T-cell (primary cell): ENCODE measurements at regions not wholly inside any gene's neighbourhood (a gene's known extent, or its start where the extent isn't known, plus 50 kb on each side); places are given as distances from the start of the nearest gene placed in this dataset.

Source experiments
- ATAC-seq, 4 experiments: fragments of 200-7000 bp in 3 of 4; fragments of 150-1000 bp in 1 of 4; cut with Tn5 transposase; replicated peaks in 1 of 4; 1 replicate in 3 of 4; 2 replicates in 1 of 4; pipeline ENCODE4 v1.10.0; 2021; ENCODE audit warnings: moderate library complexity in 3 of 4, mild to moderate bottlenecking in 2 of 4, moderate number of reproducible peaks in 1 of 4
- CTCF ChIA-PET, 2 donors: fragments of 300-600 bp; sonication (Branson Sonifier 250); formaldehyde crosslinking; loops; one replicate each; lab custom pipeline; 2022; ENCODE audit warnings: antibody characterized with exemption in 2 of 2; lab: Charles Lee
- POLR2A ChIA-PET, 2 donors: fragments of 300-600 bp; sonication (Branson Sonifier 250); formaldehyde crosslinking; loops; one replicate each; lab custom pipeline; 2022; ENCODE audit warnings: antibody characterized with exemption in 2 of 2; lab: Charles Lee
- DNase-seq, 35 experiments: peaks; one replicate each; pipeline versions ENCODE4 v3.0.0 to v3.0.0-alpha.2; 2013 to 2023
- H3K27ac ChIP-seq: one replicate; pipeline ENCODE4 v1.5.1; 2013; ENCODE audit warnings: low read length
- H3K27me3 ChIP-seq, 2 experiments: replicated peaks in 1 of 2; 1 replicate in 1 of 2; 2 replicates in 1 of 2; pipeline versions ENCODE4 v1.6.1 to v1.7.0; 2013; ENCODE audit warnings: low read length in 1 of 2, mixed read lengths in 1 of 2; ENCODE audit not compliant: control insufficient read depth in 2 of 2, insufficient read depth in 2 of 2; ENCODE audit errors: extremely low read depth in 1 of 2
- H3K36me3 ChIP-seq, 2 donors: 1 replicate in 1 of 2; 2 replicates in 1 of 2; pipeline versions ENCODE4 v1.6.1 to v1.7.0; 2013; ENCODE audit warnings: low read length in 1 of 2; ENCODE audit not compliant: control insufficient read depth in 2 of 2, insufficient read depth in 1 of 2; ENCODE audit errors: extremely low read depth in 1 of 2
- H3K4me1 ChIP-seq, 2 experiments: 1 replicate in 1 of 2; 2 replicates in 1 of 2; pipeline versions ENCODE4 v1.6.1 to v1.7.0; 2013; ENCODE audit warnings: low read length in 2 of 2, mixed read lengths in 1 of 2; ENCODE audit not compliant: insufficient read depth in 2 of 2, control insufficient read depth in 1 of 2; ENCODE audit errors: extremely low read depth in 1 of 2
- H3K4me3 ChIP-seq, 2 donors: 1 replicate in 1 of 2; 2 replicates in 1 of 2; pipeline versions ENCODE4 v1.5.1 to v1.7.0; 2013; ENCODE audit warnings: mild to moderate bottlenecking in 2 of 2, low read length in 1 of 2, moderate library complexity in 1 of 2; ENCODE audit not compliant: control insufficient read depth in 1 of 2; ENCODE audit errors: extremely low read depth in 1 of 2
- H3K9me3 ChIP-seq: 2 replicates; pipeline ENCODE4 v1.7.0; 2013
- H3K27ac Mint-ChIP-seq, 2 donors: one replicate each; pipeline ENCODE4 v1.8.0; 2020 to 2021; ENCODE audit warnings: mild to moderate bottlenecking in 2 of 2, mixed read lengths in 2 of 2
- H3K27me3 Mint-ChIP-seq, 2 donors: one replicate each; pipeline ENCODE4 v1.8.0; 2021 to 2022; ENCODE audit warnings: mixed read lengths in 2 of 2
- H3K36me3 Mint-ChIP-seq: one replicate; pipeline ENCODE4 v1.8.0; 2021; ENCODE audit warnings: mixed read lengths
- H3K4me1 Mint-ChIP-seq, 3 donors: one replicate each; pipeline ENCODE4 v1.8.0; 2020 to 2022; ENCODE audit warnings: mixed read lengths in 3 of 3, mild to moderate bottlenecking in 1 of 3
- H3K4me3 Mint-ChIP-seq, 3 donors: one replicate each; pipeline ENCODE4 v1.8.0; 2020 to 2022; ENCODE audit warnings: mild to moderate bottlenecking in 3 of 3, mixed read lengths in 3 of 3, moderate library complexity in 3 of 3
- H3K9me3 Mint-ChIP-seq, 3 donors: one replicate each; pipeline ENCODE4 v1.8.0; 2020 to 2022; ENCODE audit warnings: mixed read lengths in 3 of 3
- WGBS: methylation state at CpG from one replicate; pipeline ENCODE4 v1.1.5; 2013; ENCODE audit warnings: missing lambda C conversion rate; ENCODE audit not compliant: insufficient coverage; 5-methylcytosine and 5-hydroxymethylcytosine counted together

DNA sequence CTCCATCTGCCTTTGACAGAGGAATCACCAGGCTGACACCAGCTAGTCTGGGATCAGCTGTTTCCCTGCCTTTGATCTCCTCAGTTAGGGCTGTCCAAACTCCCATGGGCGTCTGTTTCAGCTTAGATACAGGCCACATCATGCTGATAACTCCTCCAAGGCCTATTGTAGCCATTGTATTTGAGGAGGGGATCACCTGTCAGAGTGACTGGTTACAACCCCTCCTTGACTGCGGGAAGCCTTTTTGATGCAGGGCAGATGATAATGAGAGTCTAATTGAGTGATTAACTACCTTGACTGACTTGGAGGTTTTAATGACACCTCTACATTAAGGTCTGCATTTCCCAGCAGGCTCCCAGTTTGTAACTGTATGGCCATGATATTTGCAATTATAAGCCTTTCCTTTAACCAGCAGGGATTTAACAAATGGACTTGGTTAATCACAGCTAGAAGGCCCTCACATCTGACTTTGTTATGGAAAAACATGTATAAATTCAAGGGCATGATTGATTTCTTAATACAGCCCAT lies 863.5 kb downstream of the KCNJ2 start:
- ChIA-PET POLR2A (no interaction called here), CTCF (no interaction called here)
- Histone ChIP-seq H3K27me3 (no peaks in the 10 kb centered on the region), H3K36me3 (no peaks in the 10 kb centered on the region), H3K4me3 (no peak overlapping the region), H3K4me1 (no peaks in the 10 kb centered on the region), H3K9me3 (no peaks in the 10 kb centered on the region), H3K27ac (no peak overlapping the region)
- no peaks in the 10 kb centered on the region for H3K4me1 Mint-ChIP-seq
- no peaks in the 10 kb centered on the region for H3K27me3 Mint-ChIP-seq
- H3K27ac Mint-ChIP-seq = no peak overlapping the region
- no CpG with 5 or more reads among the region's 2 CpGs for WGBS
- no peaks in the 10 kb centered on the region for H3K36me3 Mint-ChIP-seq
- ATAC-seq (no peak), DNase-seq (no peak)
- no peak overlapping the region for H3K4me3 Mint-ChIP-seq
- H3K9me3 Mint-ChIP-seq = peaks cover 4 to 10% (median 4%) of the 10 kb centered on the region in 3 donors

DNA sequence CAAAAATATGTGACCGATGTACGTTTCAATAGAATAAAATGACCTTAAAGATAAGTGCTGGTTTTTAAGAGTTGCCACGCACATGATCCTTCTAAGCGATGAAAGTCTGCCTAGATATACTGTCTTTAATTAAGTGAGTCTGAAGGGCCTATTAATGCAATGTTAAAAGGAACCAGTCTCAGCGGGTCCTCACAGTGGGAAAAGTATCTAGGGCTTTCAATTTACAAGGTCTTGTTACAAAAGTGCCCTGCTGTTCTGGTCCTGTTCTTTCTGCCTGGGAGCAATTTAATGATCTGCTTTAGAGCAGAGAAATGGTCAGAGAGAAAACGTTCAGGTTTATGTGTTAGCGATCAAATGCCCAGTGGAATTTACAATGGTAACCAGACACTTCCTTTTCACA lies 864.0 kb downstream of the KCNJ2 start:
- no peaks in the 10 kb centered on the region for H3K36me3 ChIP-seq
- H3K9me3 ChIP-seq = peaks cover 2% of the 10 kb centered on the region
- Mint-ChIP-seq H3K4me3 (no peak overlapping the region), H3K27me3 (no peaks in the 10 kb centered on the region), H3K36me3 (no peaks in the 10 kb centered on the region), H3K9me3 (peaks cover 4 to 10% (median 4%) of the 10 kb centered on the region in 3 donors), H3K27ac (no peak overlapping the region), H3K4me1 (no peaks in the 10 kb centered on the region)
- no peaks in the 10 kb centered on the region for H3K4me1 ChIP-seq
- DNase-seq (no peak), ATAC-seq (no peak)
- ChIA-PET CTCF (no interaction called here), POLR2A (no interaction called here)
- no peak overlapping the region for H3K4me3 ChIP-seq
- no CpG with 5 or more reads among the region's 7 CpGs for WGBS
- H3K27ac ChIP-seq = no peak overlapping the region
- H3K27me3 ChIP-seq = no peaks in the 10 kb centered on the region

DNA sequence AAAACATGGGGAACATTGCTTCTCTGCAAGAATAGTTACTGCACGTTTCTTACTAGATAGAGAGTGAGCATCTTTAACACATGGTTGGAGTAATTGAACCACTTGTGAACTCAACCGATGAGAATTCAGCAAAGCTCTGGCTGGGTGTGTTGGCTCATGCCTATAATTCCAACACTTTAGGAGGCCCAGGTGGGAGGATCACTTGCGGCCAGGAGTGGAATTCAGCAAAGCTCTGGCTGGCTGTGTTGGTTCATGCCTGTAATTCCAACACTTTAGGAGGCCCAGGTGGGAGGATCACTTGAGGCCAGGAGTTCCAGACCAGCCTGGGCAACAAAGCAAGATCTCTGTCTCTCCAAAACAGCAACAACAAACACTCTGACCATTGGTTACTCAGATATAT lies 865.9 kb downstream of the KCNJ2 start:
- Mint-ChIP-seq H3K4me3 (no peak overlapping the region), H3K9me3 (peaks cover 4 to 13% (median 4%) of the 10 kb centered on the region in 3 donors), H3K4me1 (no peaks in the 10 kb centered on the region), H3K27ac (no peak overlapping the region), H3K36me3 (no peaks in the 10 kb centered on the region), H3K27me3 (no peaks in the 10 kb centered on the region)
- POLR2A ChIA-PET = no interaction called here
- H3K4me3 ChIP-seq = no peak overlapping the region
- H3K27ac ChIP-seq = no peak overlapping the region
- no peaks in the 10 kb centered on the region for H3K4me1 ChIP-seq
- CTCF ChIA-PET = no interaction called here
- ATAC-seq (no peak), DNase-seq (no peak)
- H3K36me3 ChIP-seq = no peaks in the 10 kb centered on the region
- H3K27me3 ChIP-seq = no peaks in the 10 kb centered on the region
- H3K9me3 ChIP-seq = peaks cover 2% of the 10 kb centered on the region
- 92% methylated on average over 2 of the region's 3 CpGs for WGBS

DNA sequence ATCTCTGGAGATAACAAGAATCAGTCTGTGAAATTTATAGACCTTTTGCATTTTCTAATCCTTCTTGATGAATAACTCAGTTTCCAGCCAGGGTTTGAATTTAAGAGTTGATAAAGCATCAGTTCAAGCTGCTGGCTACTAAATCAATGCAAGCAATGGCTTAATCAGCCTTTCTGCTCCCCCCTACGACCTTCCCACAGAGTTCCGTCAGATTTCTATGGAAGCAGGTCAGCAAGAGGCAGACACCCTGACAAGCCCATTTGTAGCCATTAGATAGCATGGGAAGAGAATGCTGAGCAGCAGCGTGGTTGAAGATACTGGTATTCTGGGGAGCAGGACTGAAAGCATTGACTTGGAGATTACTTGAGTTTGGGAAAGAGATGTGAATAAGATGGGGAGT lies 868.1 kb downstream of the KCNJ2 start:
- H3K27me3 ChIP-seq = no peaks in the 10 kb centered on the region
- H3K4me1 ChIP-seq = no peaks in the 10 kb centered on the region
- H3K9me3 ChIP-seq = peaks cover 2% of the 10 kb centered on the region
- H3K36me3 Mint-ChIP-seq = no peaks in the 10 kb centered on the region
- H3K27ac Mint-ChIP-seq = no peak overlapping the region
- H3K4me3 Mint-ChIP-seq = no peak overlapping the region
- no peaks in the 10 kb centered on the region for H3K4me1 Mint-ChIP-seq
- no peak overlapping the region for H3K4me3 ChIP-seq
- ATAC-seq = no peak
- POLR2A ChIA-PET = no interaction called here
- peaks cover 0 to 8% (median 4%) of the 10 kb centered on the region in 3 donors for H3K9me3 Mint-ChIP-seq
- H3K36me3 ChIP-seq = no peaks in the 10 kb centered on the region
- WGBS = 77% methylated on average over 1 of the region's 3 CpGs
- no peaks in the 10 kb centered on the region for H3K27me3 Mint-ChIP-seq
- CTCF ChIA-PET = no interaction called here
- no peak for DNase-seq
- no peak overlapping the region for H3K27ac ChIP-seq

DNA sequence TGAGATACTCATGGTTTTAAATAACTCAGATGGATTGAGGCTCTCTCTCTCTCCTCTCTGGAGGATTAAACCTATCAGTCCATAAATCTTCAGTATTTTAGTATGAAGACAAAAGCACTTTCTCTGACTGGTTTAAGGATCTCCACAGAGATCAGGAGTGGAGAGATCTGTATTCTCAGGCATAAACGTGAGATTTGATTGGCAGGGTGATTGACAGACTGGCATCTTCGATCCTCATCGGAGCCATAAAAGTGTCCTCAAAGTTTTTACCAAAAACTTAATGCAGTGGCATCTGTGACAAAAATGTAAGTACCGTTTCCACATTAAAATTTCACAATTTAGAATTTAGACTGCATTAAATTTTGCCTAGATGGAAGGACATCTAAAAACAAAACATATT lies 870.1 kb downstream of the KCNJ2 start:
- ChIA-PET POLR2A (no interaction called here), CTCF (no interaction called here)
- no peak overlapping the region for H3K27ac ChIP-seq
- H3K27me3 ChIP-seq = no peaks in the 10 kb centered on the region
- no peaks in the 10 kb centered on the region for H3K4me1 ChIP-seq
- H3K4me3 Mint-ChIP-seq = no peak overlapping the region
- H3K27me3 Mint-ChIP-seq = no peaks in the 10 kb centered on the region
- DNase-seq (no peak), ATAC-seq (no peak)
- no peak overlapping the region for H3K4me3 ChIP-seq
- H3K9me3 ChIP-seq = peaks cover 2% of the 10 kb centered on the region
- H3K9me3 Mint-ChIP-seq = peaks cover under 1 to 4% (median 4%) of the 10 kb centered on the region in 3 donors
- no peak overlapping the region for H3K27ac Mint-ChIP-seq
- no peaks in the 10 kb centered on the region for H3K36me3 ChIP-seq
- WGBS = 33% methylated on average over 1 of the region's 4 CpGs
- no peaks in the 10 kb centered on the region for H3K36me3 Mint-ChIP-seq
- no peaks in the 10 kb centered on the region for H3K4me1 Mint-ChIP-seq

DNA sequence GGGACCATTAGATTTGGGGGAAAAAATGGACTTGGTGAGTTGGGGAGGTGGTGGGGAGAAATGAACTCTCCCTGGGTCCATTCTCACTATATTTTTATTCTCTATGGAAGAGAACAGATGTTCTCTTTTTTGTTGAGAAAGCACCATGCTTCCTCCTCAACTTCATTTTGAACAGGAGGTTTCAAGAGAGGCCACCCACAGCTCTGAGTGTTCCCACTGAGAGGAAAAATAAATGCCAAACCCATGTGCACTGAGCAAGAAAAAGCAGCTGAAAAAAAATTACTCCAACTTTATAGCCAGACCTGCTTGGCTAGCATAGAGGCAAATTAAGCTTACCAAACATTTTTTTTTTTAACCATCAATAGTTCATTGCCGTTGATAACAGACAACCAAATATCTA lies 883.6 kb downstream of the KCNJ2 start:
- Histone ChIP-seq H3K27me3 (no peaks in the 10 kb centered on the region), H3K9me3 (no peaks in the 10 kb centered on the region), H3K4me1 (no peaks in the 10 kb centered on the region), H3K4me3 (no peak overlapping the region), H3K27ac (no peak overlapping the region), H3K36me3 (no peaks in the 10 kb centered on the region)
- H3K36me3 Mint-ChIP-seq = no peaks in the 10 kb centered on the region
- DNase-seq (no peak), ATAC-seq (no peak)
- no CpG with 5 or more reads among the region's 1 CpG for WGBS
- H3K4me1 Mint-ChIP-seq = no peaks in the 10 kb centered on the region
- no peak overlapping the region for H3K27ac Mint-ChIP-seq
- no peak overlapping the region for H3K4me3 Mint-ChIP-seq
- CTCF ChIA-PET = no interaction called here
- POLR2A ChIA-PET = no interaction called here
- peaks cover 5 to 20% (median 6%) of the 10 kb centered on the region in 3 donors for H3K9me3 Mint-ChIP-seq
- no peaks in the 10 kb centered on the region for H3K27me3 Mint-ChIP-seq

DNA sequence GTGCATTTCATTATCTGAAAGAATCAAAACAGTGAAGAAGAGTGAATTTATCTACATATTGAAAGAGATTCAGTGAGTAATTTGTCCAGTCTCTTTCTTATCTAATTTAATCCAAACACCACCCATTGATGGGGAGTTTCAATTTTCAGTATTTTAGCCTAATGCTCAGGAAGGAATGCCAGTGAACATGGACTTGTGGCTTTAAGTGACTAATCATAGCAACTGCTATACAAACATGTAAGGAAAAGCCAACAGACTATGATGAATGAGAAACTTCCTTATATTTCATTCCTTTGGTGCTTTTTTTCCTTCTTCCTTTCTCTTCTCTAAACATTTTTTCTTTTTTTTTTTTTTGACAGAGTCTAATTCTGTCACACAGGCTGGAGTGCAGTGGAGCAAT lies 885.8 kb downstream of the KCNJ2 start:
- Mint-ChIP-seq H3K36me3 (no peaks in the 10 kb centered on the region), H3K27ac (no peak overlapping the region), H3K27me3 (no peaks in the 10 kb centered on the region), H3K4me1 (no peaks in the 10 kb centered on the region), H3K9me3 (peaks cover 7 to 22% (median 7%) of the 10 kb centered on the region in 3 donors), H3K4me3 (no peak overlapping the region)
- H3K36me3 ChIP-seq = no peaks in the 10 kb centered on the region
- H3K27me3 ChIP-seq = no peaks in the 10 kb centered on the region
- DNase-seq = no peak
- H3K4me1 ChIP-seq = no peaks in the 10 kb centered on the region
- H3K9me3 ChIP-seq = no peaks in the 10 kb centered on the region
- ChIA-PET POLR2A (no interaction called here), CTCF (no interaction called here)
- no peak overlapping the region for H3K27ac ChIP-seq
- ATAC-seq = no peak
- no peak overlapping the region for H3K4me3 ChIP-seq
